ENCODE measurements at regions not wholly inside any gene's neighbourhood (a gene's known extent, or its start where the extent isn't known, plus 50 kb on each side); places are given as distances from the start of the nearest gene placed in this dataset.
"Not testable (repeated sequence)": the region's sequence is repeated elsewhere in the genome, so short reads cannot be mapped to it uniquely, and the experiment has no call there.

DNA sequence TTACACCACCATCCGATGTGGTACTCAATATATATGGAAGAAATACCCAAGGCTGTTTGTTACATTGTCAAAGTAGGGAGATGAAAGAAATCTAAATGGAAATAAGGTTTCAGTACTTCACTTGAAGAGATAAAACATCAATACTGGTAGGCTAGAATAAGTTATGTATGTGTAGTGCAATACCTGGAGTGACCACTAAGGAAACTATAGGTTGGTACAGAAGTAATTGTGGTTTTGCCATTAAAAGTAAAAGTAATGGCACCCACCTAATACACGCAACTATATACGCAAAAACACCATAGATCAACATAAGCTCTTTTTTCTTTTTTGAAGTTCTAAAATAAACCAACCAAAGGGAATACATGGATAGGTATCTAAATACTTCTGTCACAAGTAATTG, 143.2 kb upstream of the KYNU start:
- TF ChIP-seq CTCF (IDR thresholded peaks at IDR 0.05; ENCODE audit: borderline replicate concordance, control extremely low read depth, extremely low read depth, insufficient read depth, missing control alignments), result no peak
- no peak for DNase-seq (ENCODE audit: low spot score)
- in situ Hi-C loops (cut with MboI; ENCODE audit: low sequenced_read_pairs, unreplicated experiment), result no loop called here

DNA sequence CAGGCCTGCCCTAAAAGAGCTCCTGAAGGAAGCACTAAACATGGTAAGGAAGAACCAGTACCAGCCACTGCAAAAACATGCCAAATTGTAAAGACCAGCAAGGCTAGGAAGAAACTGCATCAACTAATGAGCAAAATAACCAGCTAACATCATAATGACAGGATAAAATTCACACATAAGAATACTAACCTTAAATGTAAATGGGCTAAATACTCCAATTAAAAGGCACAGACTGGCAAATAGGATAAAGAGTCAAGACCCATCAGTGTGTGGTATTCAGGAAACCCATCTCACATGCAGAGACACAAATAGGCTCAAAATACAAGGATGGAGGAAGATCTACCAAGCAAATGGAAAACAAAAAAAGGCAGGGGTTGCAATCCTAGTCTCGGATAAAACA, 147.7 kb upstream of the KYNU start:
- in situ Hi-C loops (cut with MboI; ENCODE audit: low sequenced_read_pairs, unreplicated experiment); DNase-seq (ENCODE audit: low spot score): not testable (repeated sequence)

DNA sequence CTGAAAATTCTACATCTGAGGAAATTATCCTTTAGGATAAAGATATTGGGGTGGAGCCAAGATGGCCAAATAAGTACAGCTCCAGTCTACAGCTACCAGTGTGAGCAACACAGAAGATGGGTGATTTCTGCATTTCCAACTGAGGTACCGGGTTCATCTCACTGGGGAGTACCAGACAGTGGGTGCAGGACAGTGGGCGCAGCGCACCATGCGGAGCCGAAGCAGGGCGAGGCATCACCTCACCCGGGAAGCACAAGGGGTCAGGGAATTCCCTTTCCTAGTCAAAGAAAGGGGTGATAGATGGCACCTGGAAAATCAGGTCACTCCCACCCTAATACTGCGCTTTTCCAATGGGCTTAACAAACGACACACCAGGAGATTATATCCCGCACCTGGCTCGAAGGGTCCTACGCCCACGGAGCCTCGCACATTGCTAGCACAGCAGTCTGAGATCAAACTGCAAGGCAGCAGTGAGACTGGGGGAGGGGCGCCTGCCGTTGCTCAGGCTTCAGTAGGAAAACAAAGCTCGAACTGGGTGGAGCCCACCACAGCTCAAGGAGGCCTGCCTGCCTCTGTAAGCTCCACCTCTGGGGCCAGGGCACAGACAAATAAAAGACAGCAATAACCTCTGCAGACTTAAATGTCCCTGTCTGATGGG, 149.5 kb upstream of the KYNU start:
- DNase-seq (ENCODE audit: low spot score); in situ Hi-C loops (cut with MboI; ENCODE audit: low sequenced_read_pairs, unreplicated experiment): not testable (repeated sequence)

DNA sequence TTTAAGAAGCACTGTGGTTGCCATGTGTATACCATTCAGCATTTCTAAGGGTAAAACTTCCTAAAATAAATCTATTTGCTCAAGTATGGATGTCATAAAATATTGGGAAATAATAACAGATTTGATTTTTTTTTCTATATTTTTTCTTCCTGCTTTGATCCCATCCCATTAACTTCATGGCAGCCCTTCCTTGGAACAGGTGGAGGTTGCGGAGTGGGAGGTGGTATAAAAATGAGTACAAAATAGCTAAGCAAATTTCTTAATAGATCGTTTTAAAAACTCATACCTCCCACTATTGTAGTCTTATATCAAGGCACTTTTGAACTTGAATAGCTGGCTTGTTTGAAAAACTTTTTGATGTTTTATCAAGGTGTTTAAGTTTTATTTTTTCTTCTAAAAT, 152.1 kb upstream of the KYNU start:
- in situ Hi-C loops (cut with MboI; ENCODE audit: low sequenced_read_pairs, unreplicated experiment), result no loop called here
- DNase-seq (ENCODE audit: low spot score), result no peak
- no peak for TF ChIP-seq CTCF (IDR thresholded peaks at IDR 0.05; ENCODE audit: borderline replicate concordance, control extremely low read depth, extremely low read depth, insufficient read depth, missing control alignments)

DNA sequence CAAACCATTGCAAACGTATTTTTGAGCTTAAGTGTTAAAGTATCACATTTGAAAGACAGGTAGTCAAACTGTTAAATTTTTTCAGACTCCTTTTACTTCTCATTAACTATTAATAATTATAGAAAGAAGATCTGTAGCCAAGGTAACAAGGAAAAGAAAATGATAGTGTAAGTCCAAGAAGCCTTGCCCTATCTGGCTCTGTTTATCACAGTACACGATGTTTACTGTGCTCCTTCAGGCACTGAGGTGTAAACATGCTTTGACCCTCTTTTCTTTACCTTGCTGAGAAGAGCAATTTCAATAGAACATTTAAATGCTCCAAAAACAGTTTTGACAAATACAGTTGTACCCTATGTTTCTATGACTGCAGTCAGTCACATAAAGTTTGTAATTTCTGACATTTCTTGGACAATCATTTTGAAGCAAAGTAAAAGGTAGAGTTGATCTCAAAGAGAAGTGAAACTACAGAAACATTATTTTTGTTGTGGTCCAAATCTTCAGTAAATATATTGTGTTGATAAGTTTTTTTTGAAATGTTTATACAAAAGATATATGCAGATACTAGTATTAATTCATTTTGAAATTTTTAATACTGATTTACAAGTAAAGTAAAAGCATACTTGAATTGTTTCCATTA, 152.6 kb upstream of the KYNU start:
- in situ Hi-C loops (cut with MboI; ENCODE audit: low sequenced_read_pairs, unreplicated experiment), result no loop called here
- TF ChIP-seq CTCF (IDR thresholded peaks at IDR 0.05; ENCODE audit: borderline replicate concordance, control extremely low read depth, extremely low read depth, insufficient read depth, missing control alignments), result no peak
- DNase-seq (ENCODE audit: low spot score), result no peak

DNA sequence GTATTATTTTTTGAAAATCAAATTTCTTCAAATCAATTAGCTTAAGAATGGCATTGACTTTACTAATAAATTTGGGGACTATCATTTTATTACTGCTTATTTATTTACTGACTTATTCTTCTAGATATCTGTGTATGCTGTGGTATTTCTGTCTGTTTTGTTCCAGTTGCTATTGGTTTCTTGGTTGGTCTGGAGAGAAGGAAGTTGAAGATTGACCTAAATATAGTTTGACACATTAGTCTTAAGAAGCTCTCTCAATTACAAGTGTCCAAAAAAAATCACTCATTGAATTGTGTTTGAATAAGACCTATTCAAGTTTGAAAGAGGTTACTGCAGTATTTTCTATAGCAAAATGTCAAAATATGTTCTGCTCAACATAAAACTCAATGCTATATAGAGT, 153.3 kb upstream of the KYNU start:
- in situ Hi-C loops (cut with MboI; ENCODE audit: low sequenced_read_pairs, unreplicated experiment), result no loop called here
- TF ChIP-seq CTCF (IDR thresholded peaks at IDR 0.05; ENCODE audit: borderline replicate concordance, control extremely low read depth, extremely low read depth, insufficient read depth, missing control alignments), result no peak
- no peak for DNase-seq (ENCODE audit: low spot score)

- DNase-seq (ENCODE audit: low spot score), result no peak
- no peak for TF ChIP-seq CTCF (IDR thresholded peaks at IDR 0.05; ENCODE audit: borderline replicate concordance, control extremely low read depth, extremely low read depth, insufficient read depth, missing control alignments)
- in situ Hi-C loops (cut with MboI; ENCODE audit: low sequenced_read_pairs, unreplicated experiment), result no loop called here
These were observed 154.2 kb upstream of the KYNU start for GRCh38 chr2:142723236-142723635.

DNA sequence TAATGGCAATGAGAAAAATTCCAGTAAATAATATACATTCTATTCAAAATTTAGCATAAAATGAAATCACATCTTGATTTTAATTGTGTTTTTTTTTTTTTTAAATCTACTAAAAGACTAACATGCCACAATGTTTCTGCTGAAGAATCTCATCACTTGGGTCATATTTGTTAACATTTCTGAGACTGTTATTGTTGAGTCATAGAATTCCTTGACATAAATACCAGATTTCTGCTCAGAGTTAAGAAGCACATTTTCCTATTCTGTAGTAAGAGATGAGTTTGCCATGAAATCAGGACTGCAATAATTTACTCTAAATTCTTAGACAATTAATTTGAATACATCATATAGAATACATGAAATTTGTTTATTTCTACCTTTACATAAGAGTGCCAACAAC, 154.9 kb upstream of the KYNU start:
- in situ Hi-C loops (cut with MboI; ENCODE audit: low sequenced_read_pairs, unreplicated experiment), result no loop called here
- TF ChIP-seq CTCF (IDR thresholded peaks at IDR 0.05; ENCODE audit: borderline replicate concordance, control extremely low read depth, extremely low read depth, insufficient read depth, missing control alignments), result no peak
- DNase-seq (ENCODE audit: low spot score), result no peak
